Cardiac muscle cell (in vitro differentiated cells and primary cell): ENCODE measurements at regions not wholly inside any gene's neighbourhood (a gene's known extent, or its start where the extent isn't known, plus 50 kb on each side); places are given as distances from the start of the nearest gene placed in this dataset.

ENCODE experiments used
- DNase-seq, 2 donors: peaks; one replicate each; pipeline versions ENCODE4 v3.0.0 to v3.0.0-alpha.2; 2010 to 2017; ENCODE audit warnings: low read depth in 1 of 2, low spot score in 1 of 2
- H3K27ac ChIP-seq: fragments of 200-600 bp; sonication (generic); 2 replicates; pipeline ENCODE4 v1.5.1; 2016
- H3K27me3 ChIP-seq: fragments of 200-600 bp; sonication (generic); 2 replicates; pipeline ENCODE4 v1.6.0; 2016; ENCODE audit warnings: control low read depth
- H3K36me3 ChIP-seq: fragments of 200-600 bp; sonication (generic); 2 replicates; pipeline ENCODE4 v1.5.1; 2016; ENCODE audit warnings: control low read depth
- H3K4me1 ChIP-seq: fragments of 200-600 bp; sonication (generic); 2 replicates; pipeline ENCODE4 v1.8.1; 2017; ENCODE audit warnings: low read depth, mild to moderate bottlenecking, mixed run types
- H3K4me3 ChIP-seq: fragments of 200-600 bp; sonication (generic); 2 replicates; pipeline ENCODE4 v1.5.1; 2016; ENCODE audit warnings: mild to moderate bottlenecking
- H3K9me3 ChIP-seq: fragments of 200-600 bp; sonication (generic); 2 replicates; pipeline ENCODE4 v1.5.1; 2017; ENCODE audit warnings: low read depth, mild to moderate bottlenecking, control low read depth
- CTCF ChIP-seq: IDR thresholded peaks from 2 replicates; pipeline ENCODE4 v1.5.1; 2012; ENCODE audit warnings: low read depth, mild to moderate bottlenecking, low read length

DNA sequence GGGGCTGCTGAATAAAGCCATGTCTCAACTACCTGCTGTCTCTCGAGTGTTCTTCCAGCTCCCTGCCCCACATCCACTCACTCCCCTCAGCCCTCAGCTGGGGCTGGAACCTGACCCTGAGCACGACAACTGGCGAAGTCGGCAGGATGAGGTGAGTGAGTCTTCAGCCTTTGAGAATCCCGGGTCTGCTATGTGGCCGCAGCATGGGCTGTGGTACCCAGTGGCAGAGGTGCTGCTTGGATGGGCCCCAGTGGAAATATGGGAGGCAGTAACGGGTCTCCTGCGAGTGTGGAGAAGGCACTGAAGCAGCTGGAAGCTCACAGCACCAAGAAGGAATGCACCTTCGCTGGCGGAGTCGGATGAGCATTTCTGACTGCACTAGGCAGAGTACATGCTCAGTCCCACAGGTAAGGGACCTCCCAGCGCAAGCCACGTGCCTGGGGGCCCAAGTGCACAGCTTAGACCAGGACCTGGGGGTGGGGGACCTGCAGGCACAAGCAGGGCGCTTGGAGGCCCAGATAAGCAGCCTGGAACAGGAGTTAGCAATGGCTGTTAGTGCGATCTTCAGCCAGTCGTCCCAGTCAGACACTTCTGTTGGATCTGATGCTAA lies 95.5 kb upstream of the TMPO start:
- no peaks in the 10 kb centered on the region for H3K9me3 ChIP-seq
- H3K27me3 ChIP-seq, result no peaks in the 10 kb centered on the region
- H3K27ac ChIP-seq, result no peak overlapping the region
- no peaks in the 10 kb centered on the region for H3K36me3 ChIP-seq
- TF ChIP-seq CTCF, result no peak
- no peak overlapping the region for H3K4me3 ChIP-seq
- H3K4me1 ChIP-seq, result peaks cover 4% of the 10 kb centered on the region
- no peak for DNase-seq

GRCh38 chr12:98420461-98420860 lies 94.9 kb upstream of the TMPO start:
- no peaks in the 10 kb centered on the region for H3K27me3 ChIP-seq
- DNase-seq, result no peak
- peaks cover 4% of the 10 kb centered on the region for H3K4me1 ChIP-seq
- H3K27ac ChIP-seq, result no peak overlapping the region
- H3K36me3 ChIP-seq, result no peaks in the 10 kb centered on the region
- H3K4me3 ChIP-seq, result no peak overlapping the region
- no peak for TF ChIP-seq CTCF
- no peaks in the 10 kb centered on the region for H3K9me3 ChIP-seq

- Histone ChIP-seq H3K4me3 (no peak overlapping the region), H3K36me3 (no peaks in the 10 kb centered on the region), H3K9me3 (no peaks in the 10 kb centered on the region), H3K4me1 (peaks cover 11% of the 10 kb centered on the region), H3K27me3 (no peaks in the 10 kb centered on the region), H3K27ac (no peak overlapping the region)
- DNase-seq, result no peak
- no peak for TF ChIP-seq CTCF
These were observed 94.1 kb upstream of the TMPO start for GRCh38 chr12:98421316-98421715.

DNA sequence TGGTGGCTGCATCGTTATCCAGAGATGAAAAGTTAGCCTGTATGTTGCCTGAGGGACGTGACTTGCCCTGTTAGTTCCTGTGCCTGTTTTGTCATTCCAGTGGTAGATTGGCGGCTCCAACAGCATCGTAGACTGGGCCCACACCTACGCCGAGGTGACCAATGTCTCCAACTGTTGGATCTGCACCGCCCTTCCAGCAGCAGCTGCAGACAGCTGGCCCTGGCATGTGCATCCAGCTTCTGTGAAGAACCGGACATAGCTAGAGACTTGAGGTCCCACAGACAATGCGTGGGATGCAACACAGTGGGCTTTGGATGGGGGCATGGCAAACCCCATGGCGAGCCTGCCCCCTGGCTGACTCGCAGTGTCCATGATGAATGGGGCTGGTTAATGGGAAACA lies 93.0 kb upstream of the TMPO start:
- TF ChIP-seq CTCF, result no peak
- Histone ChIP-seq H3K27me3 (no peaks in the 10 kb centered on the region), H3K4me3 (no peak overlapping the region), H3K36me3 (no peaks in the 10 kb centered on the region), H3K27ac (no peak overlapping the region), H3K4me1 (peaks cover 11% of the 10 kb centered on the region), H3K9me3 (no peaks in the 10 kb centered on the region)
- DNase-seq, result no peak

- DNase-seq, result peak in 1 of 2 donors; percentile 21
- no peaks in the 10 kb centered on the region for H3K36me3 ChIP-seq
- H3K4me1 ChIP-seq, result peaks cover 11% of the 10 kb centered on the region
- H3K27ac ChIP-seq, result no peak overlapping the region
- TF ChIP-seq CTCF, result peak; percentile 37
- no peak overlapping the region for H3K4me3 ChIP-seq
- no peaks in the 10 kb centered on the region for H3K9me3 ChIP-seq
- no peaks in the 10 kb centered on the region for H3K27me3 ChIP-seq
These were observed 92.6 kb upstream of the TMPO start for GRCh38 chr12:98422812-98423211.
